ENCODE measurements at regions not wholly inside any gene's neighbourhood (a gene's known extent, or its start where the extent isn't known, plus 50 kb on each side); places are given as distances from the start of the nearest gene placed in this dataset.

- TF ChIP-seq CTCF (IDR thresholded peaks at IDR 0.05; ENCODE audit: borderline replicate concordance, extremely low read depth, low read length, poor library complexity, severe bottlenecking) (no peak), EZH2 (IDR thresholded peaks at IDR 0.05; ENCODE audit: borderline replicate concordance, low read depth, low read length, severe bottlenecking) (no peak)
Observed at GRCh38 chr4:26005764-26006163, 91.7 kb downstream of the SMIM20 start.
